KMS-11 (cell line): ENCODE measurements at regions not wholly inside any gene's neighbourhood (a gene's known extent, or its start where the extent isn't known, plus 50 kb on each side); places are given as distances from the start of the nearest gene placed in this dataset.

Experiments
- H2AFZ ChIP-seq: fragments of 200-600 bp; sonication (generic); 2 replicates; pipeline ENCODE4 v1.6.1; 2016; ENCODE audit warnings: antibody characterized with exemption, mixed run types, low read depth
- H3K27ac ChIP-seq: fragments of 200-600 bp; sonication (generic); 2 replicates; pipeline ENCODE4 v1.6.1; 2016; ENCODE audit warnings: mild to moderate bottlenecking, mixed run types
- H3K27me3 ChIP-seq: fragments of 200-600 bp; sonication (generic); 2 replicates; pipeline ENCODE4 v1.6.1; 2017; ENCODE audit warnings: mild to moderate bottlenecking, low read depth, mixed run types, moderate library complexity; ENCODE audit not compliant: insufficient read depth
- H3K36me3 ChIP-seq: fragments of 200-600 bp; sonication (generic); 2 replicates; pipeline ENCODE4 v1.6.1; 2017; ENCODE audit warnings: mild to moderate bottlenecking, mixed run types; ENCODE audit not compliant: insufficient read depth
- H3K4me1 ChIP-seq: fragments of 200-600 bp; sonication (generic); 2 replicates; pipeline ENCODE4 v1.6.1; 2016; ENCODE audit warnings: mild to moderate bottlenecking, low read depth, mixed run types; ENCODE audit not compliant: poor library complexity, severe bottlenecking
- H3K4me2 ChIP-seq: fragments of 200-600 bp; sonication (generic); 2 replicates; pipeline ENCODE4 v1.7.0; 2016; ENCODE audit warnings: mild to moderate bottlenecking, mixed run types
- H3K4me3 ChIP-seq: fragments of 200-600 bp; sonication (generic); IDR thresholded peaks from 2 replicates; pipeline ENCODE4 v1.6.1; 2017; ENCODE audit warnings: low read depth, low read length, mixed read lengths; ENCODE audit not compliant: insufficient read depth
- H3K79me2 ChIP-seq: fragments of 200-600 bp; sonication (generic); 2 replicates; pipeline ENCODE4 v1.6.1; 2016; ENCODE audit warnings: low read depth, mixed run types; ENCODE audit not compliant: insufficient read depth
- H3K9ac ChIP-seq: fragments of 200-600 bp; sonication (generic); 2 replicates; pipeline ENCODE4 v1.6.1; 2016; ENCODE audit warnings: mild to moderate bottlenecking, mixed run types
- H4K20me1 ChIP-seq: fragments of 200-600 bp; sonication (generic); 2 replicates; pipeline ENCODE4 v1.6.1; 2016; ENCODE audit warnings: mild to moderate bottlenecking, mixed run types; ENCODE audit not compliant: insufficient read depth
- TF ChIP-seq, protein P1 (sequence below): fragments of 200-600 bp; sonication (generic); conservative IDR thresholded peaks from 2 replicates; pipeline ENCODE4 v1.6.1; 2017; ENCODE audit warnings: low read depth, mild to moderate bottlenecking, antibody characterized with exemption, low read length, moderate library complexity, mixed read lengths

DNA sequence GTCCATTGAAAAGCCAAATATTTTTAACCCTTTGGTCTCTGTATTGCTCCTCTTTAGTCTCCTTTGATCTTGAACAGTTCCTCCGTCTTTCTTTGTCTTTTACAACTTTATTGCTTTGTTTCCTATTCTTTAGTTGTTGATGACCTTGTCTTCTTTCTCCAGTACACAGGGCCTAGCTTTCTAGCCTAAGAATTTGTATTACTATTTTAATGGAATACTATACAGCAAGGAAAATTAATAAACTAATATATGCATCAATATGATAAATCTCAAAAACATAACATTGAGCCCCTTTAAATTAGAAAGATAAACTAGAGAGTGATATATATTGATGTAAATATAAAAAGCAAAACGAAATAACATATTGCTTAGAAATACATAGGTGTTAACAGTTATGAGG, 88.7 kb downstream of the NR1D2 start:
- H3K4me1 ChIP-seq: no peaks in the 10 kb centered on the region
- H3K4me2 ChIP-seq: no peak overlapping the region
- TF ChIP-seq, protein P1, sequence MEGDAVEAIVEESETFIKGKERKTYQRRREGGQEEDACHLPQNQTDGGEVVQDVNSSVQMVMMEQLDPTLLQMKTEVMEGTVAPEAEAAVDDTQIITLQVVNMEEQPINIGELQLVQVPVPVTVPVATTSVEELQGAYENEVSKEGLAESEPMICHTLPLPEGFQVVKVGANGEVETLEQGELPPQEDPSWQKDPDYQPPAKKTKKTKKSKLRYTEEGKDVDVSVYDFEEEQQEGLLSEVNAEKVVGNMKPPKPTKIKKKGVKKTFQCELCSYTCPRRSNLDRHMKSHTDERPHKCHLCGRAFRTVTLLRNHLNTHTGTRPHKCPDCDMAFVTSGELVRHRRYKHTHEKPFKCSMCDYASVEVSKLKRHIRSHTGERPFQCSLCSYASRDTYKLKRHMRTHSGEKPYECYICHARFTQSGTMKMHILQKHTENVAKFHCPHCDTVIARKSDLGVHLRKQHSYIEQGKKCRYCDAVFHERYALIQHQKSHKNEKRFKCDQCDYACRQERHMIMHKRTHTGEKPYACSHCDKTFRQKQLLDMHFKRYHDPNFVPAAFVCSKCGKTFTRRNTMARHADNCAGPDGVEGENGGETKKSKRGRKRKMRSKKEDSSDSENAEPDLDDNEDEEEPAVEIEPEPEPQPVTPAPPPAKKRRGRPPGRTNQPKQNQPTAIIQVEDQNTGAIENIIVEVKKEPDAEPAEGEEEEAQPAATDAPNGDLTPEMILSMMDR: no peak

DNA sequence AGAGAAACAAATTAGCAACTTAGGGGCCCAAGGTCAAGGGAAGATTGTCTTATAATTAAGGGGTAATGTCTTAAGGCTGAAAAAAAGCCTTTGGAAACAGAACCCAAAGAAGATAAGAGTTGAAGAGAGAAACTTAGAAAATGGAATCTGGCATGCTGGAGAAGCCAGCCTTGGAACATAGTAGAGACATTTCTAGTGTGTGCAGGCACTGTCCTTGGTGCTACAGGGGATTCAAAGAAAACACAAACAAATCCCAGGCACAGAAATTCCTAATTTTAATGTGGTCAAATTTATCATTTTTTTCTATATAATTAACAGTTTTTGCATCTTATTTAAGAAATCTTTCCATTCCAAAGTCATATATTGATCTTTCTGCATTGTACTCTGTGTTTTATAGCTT, 89.4 kb downstream of the NR1D2 start:
- TF ChIP-seq, protein P1: no peak
- no peak overlapping the region for H2AFZ ChIP-seq
- H3K27ac ChIP-seq: no peak overlapping the region
- no peaks in the 10 kb centered on the region for H3K36me3 ChIP-seq
- no peaks in the 10 kb centered on the region for H3K27me3 ChIP-seq
- no peaks in the 10 kb centered on the region for H4K20me1 ChIP-seq
- H3K4me2 ChIP-seq: no peak overlapping the region
- no peak overlapping the region for H3K4me3 ChIP-seq
- no peaks in the 10 kb centered on the region for H3K79me2 ChIP-seq
- no peaks in the 10 kb centered on the region for H3K4me1 ChIP-seq
- no peak overlapping the region for H3K9ac ChIP-seq

More for the DNA sequence above, 88.7 kb downstream of the NR1D2 start:
- H3K27ac ChIP-seq: no peak overlapping the region
- H3K4me3 ChIP-seq: no peak overlapping the region
- H2AFZ ChIP-seq: no peak overlapping the region
- no peaks in the 10 kb centered on the region for H3K27me3 ChIP-seq
- H3K9ac ChIP-seq: no peak overlapping the region
- H3K79me2 ChIP-seq: no peaks in the 10 kb centered on the region
- H4K20me1 ChIP-seq: no peaks in the 10 kb centered on the region
- H3K36me3 ChIP-seq: no peaks in the 10 kb centered on the region

DNA sequence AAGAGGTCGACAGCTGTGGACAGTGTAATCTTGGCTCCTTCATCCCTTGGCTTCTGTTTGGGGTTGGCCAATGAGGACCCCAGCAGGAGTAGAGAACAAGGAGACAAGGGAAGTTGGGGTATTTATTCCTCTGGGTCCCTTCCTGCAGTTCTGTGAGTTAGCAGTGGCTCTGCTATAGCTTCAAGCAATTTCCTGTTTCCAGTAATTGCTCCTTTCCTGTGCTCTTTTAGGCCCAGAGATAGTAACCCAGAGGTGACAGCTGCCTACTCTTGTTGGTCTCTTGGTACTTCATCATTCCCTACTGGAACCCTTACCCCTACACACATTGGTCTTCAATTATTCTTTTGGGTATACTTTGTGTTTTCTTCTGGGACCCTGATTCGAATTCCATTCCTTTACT, 92.9 kb downstream of the NR1D2 start:
- Histone ChIP-seq H3K27ac (no peak overlapping the region), H4K20me1 (no peaks in the 10 kb centered on the region), H2AFZ (no peak overlapping the region), H3K79me2 (no peaks in the 10 kb centered on the region), H3K4me1 (no peaks in the 10 kb centered on the region), H3K27me3 (no peaks in the 10 kb centered on the region), H3K9ac (no peak overlapping the region), H3K36me3 (no peaks in the 10 kb centered on the region), H3K4me3 (no peak overlapping the region), H3K4me2 (no peak overlapping the region)
- TF ChIP-seq, protein P1: no peak

DNA sequence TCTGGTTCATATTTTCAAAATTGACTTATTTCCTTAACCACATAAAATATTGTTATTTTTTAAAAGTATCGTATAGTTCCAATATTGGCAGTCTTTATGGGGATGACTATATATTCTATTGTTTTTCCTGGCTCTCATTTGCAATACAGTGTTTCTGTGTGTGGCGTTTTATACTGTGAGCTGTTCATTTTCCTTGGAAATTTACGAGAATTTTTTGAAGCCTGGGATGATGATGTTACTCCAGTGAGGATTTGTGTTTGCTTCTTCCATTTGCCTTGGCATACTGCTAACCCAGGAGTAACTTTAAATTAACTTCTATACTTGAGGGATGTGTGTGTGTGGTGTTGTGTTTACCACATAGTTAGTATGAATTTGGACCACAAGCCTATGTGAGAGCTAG, 95.2 kb downstream of the NR1D2 start:
- Histone ChIP-seq H3K4me2 (no peak overlapping the region), H3K79me2 (no peaks in the 10 kb centered on the region), H3K4me3 (no peak overlapping the region), H3K36me3 (no peaks in the 10 kb centered on the region), H2AFZ (no peak overlapping the region), H3K4me1 (no peaks in the 10 kb centered on the region), H3K27ac (no peak overlapping the region), H3K9ac (no peak overlapping the region), H4K20me1 (no peaks in the 10 kb centered on the region), H3K27me3 (no peaks in the 10 kb centered on the region)
- TF ChIP-seq, protein P1: no peak
